Mucosa of rectum (tissue), 2 donors: ENCODE measurements at regions not wholly inside any gene's neighbourhood (a gene's known extent, or its start where the extent isn't known, plus 50 kb on each side); places are given as distances from the start of the nearest gene placed in this dataset.
"Not testable (repeated sequence)": the region's sequence is repeated elsewhere in the genome, so short reads cannot be mapped to it uniquely, and the experiment has no call there.

Source experiments
- H3K27ac ChIP-seq, 2 donors: one replicate each; pipeline ENCODE4 v1.7.0; 2013; ENCODE audit warnings: inconsistent platforms in 2 of 2, low read depth in 2 of 2, low read length in 2 of 2
- H3K27me3 ChIP-seq, 2 donors: one replicate each; pipeline ENCODE4 v1.7.0; 2013; ENCODE audit warnings: low read length in 2 of 2; ENCODE audit not compliant: control insufficient read depth in 2 of 2, insufficient read depth in 2 of 2
- H3K36me3 ChIP-seq, 2 donors: one replicate each; pipeline ENCODE4 v1.7.0; 2013; ENCODE audit warnings: low read length in 2 of 2; ENCODE audit not compliant: control insufficient read depth in 2 of 2, insufficient read depth in 2 of 2
- H3K4me1 ChIP-seq, 2 donors: one replicate each; pipeline ENCODE4 v1.7.0; 2013; ENCODE audit warnings: low read length in 2 of 2, mild to moderate bottlenecking in 1 of 2; ENCODE audit not compliant: control insufficient read depth in 2 of 2, insufficient read depth in 2 of 2
- H3K4me3 ChIP-seq, 2 donors: one replicate each; pipeline ENCODE4 v1.7.0; 2013; ENCODE audit warnings: low read length in 2 of 2
- H3K9ac ChIP-seq, 2 donors: one replicate each; pipeline ENCODE4 v1.7.0; 2013; ENCODE audit warnings: low read length in 2 of 2, low read depth in 1 of 2, mild to moderate bottlenecking in 1 of 2
- H3K9me3 ChIP-seq, 2 donors: one replicate each; pipeline ENCODE4 v1.7.0; 2013; ENCODE audit warnings: low read length in 2 of 2; ENCODE audit not compliant: control insufficient read depth in 2 of 2
- donor health status: healthy.
- donor health status: Normal muscosa, but diverticular disease.

GRCh38 chr21:14751011-14751410, 204.9 kb upstream of the SAMSN1 start:
- H3K9me3 ChIP-seq: no peaks in the 10 kb centered on the region
- no peak overlapping the region for H3K9ac ChIP-seq
- H3K4me1 ChIP-seq: peaks cover 10 to 22% of the 10 kb centered on the region in 2 donors
- H3K27me3 ChIP-seq: no peaks in the 10 kb centered on the region
- H3K4me3 ChIP-seq: no peak overlapping the region
- no peaks in the 10 kb centered on the region for H3K36me3 ChIP-seq
- H3K27ac ChIP-seq: no peak overlapping the region

- H3K27ac ChIP-seq: no peak overlapping the region
- no peaks in the 10 kb centered on the region for H3K36me3 ChIP-seq
- H3K4me3 ChIP-seq: no peak overlapping the region
Observed at GRCh38 chr21:14750041-14750440, 203.9 kb upstream of the SAMSN1 start.

GRCh38 chr21:14748662-14749061, 202.5 kb upstream of the SAMSN1 start:
- H3K27me3 ChIP-seq: no peaks in the 10 kb centered on the region
- H3K9me3 ChIP-seq: no peaks in the 10 kb centered on the region
- H3K36me3 ChIP-seq: no peaks in the 10 kb centered on the region
- no peak overlapping the region for H3K27ac ChIP-seq
- peaks cover 10 to 20% of the 10 kb centered on the region in 2 donors for H3K4me1 ChIP-seq
- no peak overlapping the region for H3K9ac ChIP-seq
- no peak overlapping the region for H3K4me3 ChIP-seq

More at GRCh38 chr21:14750041-14750440, 203.9 kb upstream of the SAMSN1 start:
- Histone ChIP-seq H3K9me3 (no peaks in the 10 kb centered on the region), H3K27me3 (no peaks in the 10 kb centered on the region), H3K9ac (no peak overlapping the region), H3K4me1 (peaks cover 10 to 23% of the 10 kb centered on the region in 2 donors)

GRCh38 chr21:14744368-14744767, 198.3 kb upstream of the SAMSN1 start:
- H3K27ac ChIP-seq: no peak overlapping the region
- H3K4me1 ChIP-seq: peaks cover 0 to 2% of the 10 kb centered on the region in 2 donors
- no peaks in the 10 kb centered on the region for H3K9me3 ChIP-seq
- no peak overlapping the region for H3K9ac ChIP-seq
- no peaks in the 10 kb centered on the region for H3K27me3 ChIP-seq
- no peaks in the 10 kb centered on the region for H3K36me3 ChIP-seq
- no peak overlapping the region for H3K4me3 ChIP-seq

- no peaks in the 10 kb centered on the region for H3K27me3 ChIP-seq
- no peak overlapping the region for H3K27ac ChIP-seq
- no peaks in the 10 kb centered on the region for H3K9me3 ChIP-seq
- no peak overlapping the region for H3K4me3 ChIP-seq
- no peak overlapping the region for H3K9ac ChIP-seq
- H3K4me1 ChIP-seq: peaks cover 0 to 2% of the 10 kb centered on the region in 2 donors
- no peaks in the 10 kb centered on the region for H3K36me3 ChIP-seq
Observed at GRCh38 chr21:14742119-14742518, 196.0 kb upstream of the SAMSN1 start.

- H3K9ac ChIP-seq: no peak overlapping the region
- H3K9me3 ChIP-seq: no peaks in the 10 kb centered on the region
- H3K27ac ChIP-seq: no peak overlapping the region
- H3K27me3 ChIP-seq: no peaks in the 10 kb centered on the region
- H3K36me3 ChIP-seq: no peaks in the 10 kb centered on the region
- peaks cover 0 to 2% of the 10 kb centered on the region in 2 donors for H3K4me1 ChIP-seq
- no peak overlapping the region for H3K4me3 ChIP-seq
Observed at GRCh38 chr21:14741256-14741655, 195.1 kb upstream of the SAMSN1 start.

- H3K9me3 ChIP-seq: no peaks in the 10 kb centered on the region
- H3K36me3 ChIP-seq: no peaks in the 10 kb centered on the region
- H3K27ac ChIP-seq: no peak overlapping the region
- H3K9ac ChIP-seq: no peak overlapping the region
- no peaks in the 10 kb centered on the region for H3K4me1 ChIP-seq
- no peaks in the 10 kb centered on the region for H3K27me3 ChIP-seq
- H3K4me3 ChIP-seq: no peak overlapping the region
Observed at GRCh38 chr21:14740692-14741091, 194.6 kb upstream of the SAMSN1 start.

GRCh38 chr21:14740116-14740515, 194.0 kb upstream of the SAMSN1 start:
- Histone ChIP-seq H3K27ac (no peak overlapping the region), H3K27me3 (no peaks in the 10 kb centered on the region), H3K9ac (no peak overlapping the region), H3K36me3 (no peaks in the 10 kb centered on the region), H3K4me3 (no peak overlapping the region), H3K4me1 (no peaks in the 10 kb centered on the region), H3K9me3 (no peaks in the 10 kb centered on the region)

- no peaks in the 10 kb centered on the region for H3K27me3 ChIP-seq
- no peaks in the 10 kb centered on the region for H3K9me3 ChIP-seq
- H3K4me3 ChIP-seq: no peak overlapping the region
- H3K36me3 ChIP-seq: no peaks in the 10 kb centered on the region
- H3K4me1 ChIP-seq: no peaks in the 10 kb centered on the region
- H3K27ac ChIP-seq: no peak overlapping the region
- H3K9ac ChIP-seq: no peak overlapping the region
Observed at GRCh38 chr21:14739590-14739989, 193.5 kb upstream of the SAMSN1 start.

- H3K27me3 ChIP-seq: not testable (repeated sequence)
Observed at GRCh38 chr21:14738576-14738975, 192.5 kb upstream of the SAMSN1 start.

GRCh38 chr21:14737922-14738321, 191.8 kb upstream of the SAMSN1 start:
- no peak overlapping the region for H3K4me3 ChIP-seq

More at GRCh38 chr21:14738576-14738975, 192.5 kb upstream of the SAMSN1 start:
- not testable (repeated sequence) for H3K9ac ChIP-seq, H3K4me3 ChIP-seq, H3K36me3 ChIP-seq, H3K9me3 ChIP-seq, H3K27ac ChIP-seq, H3K4me1 ChIP-seq

More at GRCh38 chr21:14737922-14738321, 191.8 kb upstream of the SAMSN1 start:
- no peaks in the 10 kb centered on the region for H3K27me3 ChIP-seq
- no peak overlapping the region for H3K9ac ChIP-seq
- H3K4me1 ChIP-seq: no peaks in the 10 kb centered on the region
- no peak overlapping the region for H3K27ac ChIP-seq
- no peaks in the 10 kb centered on the region for H3K9me3 ChIP-seq
- no peaks in the 10 kb centered on the region for H3K36me3 ChIP-seq
